Fibroblast of lung (primary cell): ENCODE measurements at regions not wholly inside any gene's neighbourhood (a gene's known extent, or its start where the extent isn't known, plus 50 kb on each side); places are given as distances from the start of the nearest gene placed in this dataset.
A peak's percentile ranks its signal among the peaks of the same experiment; 100 is the strongest.

Source experiments
- DNase-seq, 2 donors: peaks; one replicate each; pipeline versions ENCODE4 v3.0.0 to v3.0.0-alpha.2; 2010; ENCODE audit warnings: low read depth in 2 of 2
- H2AFZ ChIP-seq: 2 replicates; pipeline ENCODE4 v1.5.1; 2012; ENCODE audit warnings: low read length, control low read depth, inconsistent platforms
- H3K27ac ChIP-seq: 2 replicates; pipeline ENCODE4 v1.5.1; 2011; ENCODE audit warnings: low read length, control low read depth; ENCODE audit not compliant: insufficient read depth
- H3K27me3 ChIP-seq: 2 replicates; pipeline ENCODE4 v1.5.1; 2011; ENCODE audit warnings: mild to moderate bottlenecking, low read length; ENCODE audit not compliant: control insufficient read depth, insufficient read depth
- H3K36me3 ChIP-seq: 2 replicates; pipeline ENCODE4 v1.5.1; 2011; ENCODE audit warnings: low read length; ENCODE audit not compliant: control insufficient read depth, insufficient read depth
- H3K4me1 ChIP-seq: 2 replicates; pipeline ENCODE4 v1.5.1; 2011; ENCODE audit warnings: low read length; ENCODE audit not compliant: control insufficient read depth, insufficient read depth; ENCODE audit errors: extremely low read depth
- H3K4me2 ChIP-seq: 2 replicates; pipeline ENCODE4 v1.5.1; 2011; ENCODE audit warnings: low read length, control low read depth; ENCODE audit not compliant: insufficient read depth; ENCODE audit errors: extremely low read depth
- H3K4me3 ChIP-seq, 4 experiments: fragments of 200-600 bp in 1 of 4; sonication (generic) in 1 of 4; replicated peaks in 1 of 4; 2 replicates each; pipeline ENCODE4 v1.5.1; 2011 to 2016; ENCODE audit warnings: low read length in 4 of 4, low read depth in 3 of 4, mild to moderate bottlenecking in 3 of 4, control low read depth in 2 of 4, inconsistent platforms in 1 of 4, mixed read lengths in 1 of 4; ENCODE audit not compliant: insufficient read depth in 1 of 4; ENCODE audit errors: control extremely low read depth in 1 of 4
- H3K79me2 ChIP-seq: 2 replicates; pipeline ENCODE4 v1.5.1; 2012; ENCODE audit warnings: mild to moderate bottlenecking, low read length, inconsistent platforms; ENCODE audit not compliant: control insufficient read depth, insufficient read depth
- H3K9ac ChIP-seq: 2 replicates; pipeline ENCODE4 v1.5.1; 2011; ENCODE audit warnings: mild to moderate bottlenecking, low read length, control low read depth; ENCODE audit not compliant: insufficient read depth
- H3K9me3 ChIP-seq: 2 replicates; pipeline ENCODE4 v1.5.1; 2012; ENCODE audit warnings: low read depth, low read length; ENCODE audit not compliant: control insufficient read depth, insufficient read depth
- H4K20me1 ChIP-seq: 2 replicates; pipeline ENCODE4 v1.5.1; 2011; ENCODE audit warnings: low read length; ENCODE audit not compliant: control insufficient read depth, insufficient read depth; ENCODE audit errors: extremely low read depth
- CTCF ChIP-seq, 2 donors: IDR thresholded peaks in 1 of 2; conservative IDR thresholded peaks in 1 of 2; 1 replicate in 1 of 2; 2 replicates in 1 of 2; pipeline ENCODE4 v1.5.1; 2011 to 2012; ENCODE audit warnings: low read length in 2 of 2, control low read depth in 1 of 2, inconsistent platforms in 1 of 2, low read depth in 1 of 2, mild to moderate bottlenecking in 1 of 2
- EZH2 ChIP-seq: IDR thresholded peaks from 2 replicates; pipeline ENCODE4 v1.5.1; 2012; ENCODE audit warnings: low read length, control low read depth, mild to moderate bottlenecking; ENCODE audit errors: missing control alignments

- H3K9me3 ChIP-seq, result no peaks in the 10 kb centered on the region
- H3K36me3 ChIP-seq, result no peaks in the 10 kb centered on the region
- H3K79me2 ChIP-seq, result no peaks in the 10 kb centered on the region
- H4K20me1 ChIP-seq, result no peaks in the 10 kb centered on the region
- H3K4me3 ChIP-seq, result no peak overlapping the region
- H3K4me1 ChIP-seq, result no peaks in the 10 kb centered on the region
- DNase-seq, result peak in 1 of 2 donors; percentile 35
- no peak overlapping the region for H2AFZ ChIP-seq
- H3K9ac ChIP-seq, result no peak overlapping the region
- H3K27ac ChIP-seq, result no peak overlapping the region
- no peak overlapping the region for H3K4me2 ChIP-seq
- no peaks in the 10 kb centered on the region for H3K27me3 ChIP-seq
- no peak for TF ChIP-seq CTCF (conservative IDR thresholded peaks at IDR 0.05 in 1 of 2, IDR thresholded peaks at IDR 0.05 in 1 of 2; ENCODE audit: low read depth in 1 of 2, low read length in 2 of 2)
- no peak for TF ChIP-seq EZH2
Observed at GRCh38 chr2:58710795-58711279, 469.7 kb upstream of the FANCL start.

- Histone ChIP-seq H4K20me1 (no peaks in the 10 kb centered on the region), H3K27me3 (no peaks in the 10 kb centered on the region), H3K4me3 (no peak overlapping the region), H3K36me3 (no peaks in the 10 kb centered on the region), H2AFZ (no peak overlapping the region), H3K79me2 (no peaks in the 10 kb centered on the region), H3K4me2 (no peak overlapping the region), H3K4me1 (no peaks in the 10 kb centered on the region), H3K27ac (no peak overlapping the region), H3K9me3 (no peaks in the 10 kb centered on the region), H3K9ac (no peak overlapping the region)
- TF ChIP-seq CTCF (conservative IDR thresholded peaks at IDR 0.05 in 1 of 2, IDR thresholded peaks at IDR 0.05 in 1 of 2; ENCODE audit: low read depth in 1 of 2, low read length in 2 of 2) (no peak), EZH2 (no peak)
- no peak for DNase-seq
Observed at GRCh38 chr2:58709687-58710354, 468.7 kb upstream of the FANCL start.

GRCh38 chr2:58709274-58709673 lies 468.1 kb upstream of the FANCL start:
- Histone ChIP-seq H3K27ac (no peak overlapping the region), H3K4me3 (no peak overlapping the region), H3K9me3 (no peaks in the 10 kb centered on the region), H3K36me3 (no peaks in the 10 kb centered on the region), H3K9ac (no peak overlapping the region), H3K79me2 (no peaks in the 10 kb centered on the region), H3K27me3 (no peaks in the 10 kb centered on the region), H4K20me1 (no peaks in the 10 kb centered on the region), H3K4me2 (no peak overlapping the region), H2AFZ (no peak overlapping the region), H3K4me1 (no peaks in the 10 kb centered on the region)
- TF ChIP-seq CTCF (conservative IDR thresholded peaks at IDR 0.05 in 1 of 2, IDR thresholded peaks at IDR 0.05 in 1 of 2; ENCODE audit: low read depth in 1 of 2, low read length in 2 of 2) (no peak), EZH2 (no peak)
- no peak for DNase-seq
